NCI-H524 (cell line): ENCODE measurements at regions not wholly inside any gene's neighbourhood (a gene's known extent, or its start where the extent isn't known, plus 50 kb on each side); places are given as distances from the start of the nearest gene placed in this dataset.
A peak's percentile ranks its signal among the peaks of the same experiment; 100 is the strongest.
"Not testable (repeated sequence)": the region's sequence is repeated elsewhere in the genome, so short reads cannot be mapped to it uniquely, and the experiment has no call there.

Experiments used
- DNase-seq, 2 experiments: peaks; one replicate each; lab custom pipeline; 2025; lab: John Stamatoyannopoulos, UW

DNA sequence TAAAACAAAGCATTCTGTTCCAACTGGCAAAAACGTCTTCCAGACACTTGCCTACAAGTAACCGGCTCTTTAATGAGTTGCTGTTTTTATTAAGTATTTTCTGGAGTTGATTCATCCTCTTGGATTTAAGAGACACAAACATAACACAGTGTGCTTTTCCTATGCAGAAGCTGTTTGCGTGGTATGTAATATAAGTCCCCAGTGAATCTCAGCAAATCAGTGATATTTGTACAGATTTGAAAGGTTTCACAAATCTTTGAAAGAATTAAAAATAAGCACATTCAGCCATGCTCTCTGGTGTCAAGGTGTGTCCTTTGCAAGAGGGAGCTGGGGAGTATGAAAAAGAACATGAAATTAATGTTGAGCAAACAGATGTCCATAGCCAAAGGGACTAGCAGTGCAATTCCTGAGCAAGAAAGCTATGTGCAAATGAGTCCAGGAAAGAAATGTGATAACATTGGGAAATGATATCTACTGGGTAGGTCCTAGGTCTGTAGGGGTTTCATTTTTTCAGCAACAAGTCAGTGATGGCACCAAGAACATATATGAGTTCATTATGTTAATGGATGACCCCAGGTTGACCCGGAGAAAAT, 170.1 kb upstream of the PHACTR1 start:
- no peak for DNase-seq

DNA sequence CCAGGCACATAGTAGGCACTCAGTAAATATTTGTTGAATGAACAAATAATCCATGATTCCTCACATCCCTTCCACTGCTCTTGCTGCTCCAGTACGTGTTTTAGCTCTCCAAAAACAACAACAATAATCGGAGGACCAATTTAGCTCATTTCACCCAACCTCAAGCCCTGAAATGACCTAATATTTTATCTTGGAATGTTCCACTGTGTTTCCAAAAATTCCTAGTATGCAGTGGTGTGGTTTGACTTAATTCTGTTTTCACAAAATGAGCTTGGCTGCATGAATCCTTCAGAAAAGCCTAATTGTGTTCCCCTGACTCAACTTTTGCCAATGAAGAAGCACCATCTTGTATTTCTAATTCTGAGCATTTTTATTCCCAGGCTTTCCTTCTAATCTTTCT, 168.0 kb upstream of the PHACTR1 start:
- DNase-seq, result no peak

DNA sequence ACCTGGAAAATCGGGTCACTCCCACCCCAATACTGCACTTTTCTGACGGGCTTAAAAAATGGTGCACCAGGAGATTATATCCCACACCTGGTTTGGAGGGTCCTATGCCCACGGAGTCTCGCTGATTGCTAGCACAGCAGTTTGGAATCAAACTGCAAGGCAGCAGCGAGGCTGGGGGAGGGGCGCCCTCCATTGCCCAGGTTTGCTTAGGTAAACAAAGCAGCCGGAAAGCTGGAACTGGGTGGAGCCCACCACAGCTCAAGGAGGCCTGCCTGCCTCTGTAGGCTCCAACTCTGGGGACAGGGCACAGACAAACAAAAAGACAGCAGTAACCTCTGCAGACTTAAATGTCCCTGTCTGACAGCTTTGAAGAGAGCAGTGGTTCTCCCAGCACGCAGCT, 167.1 kb upstream of the PHACTR1 start:
- DNase-seq, result not testable (repeated sequence)

DNA sequence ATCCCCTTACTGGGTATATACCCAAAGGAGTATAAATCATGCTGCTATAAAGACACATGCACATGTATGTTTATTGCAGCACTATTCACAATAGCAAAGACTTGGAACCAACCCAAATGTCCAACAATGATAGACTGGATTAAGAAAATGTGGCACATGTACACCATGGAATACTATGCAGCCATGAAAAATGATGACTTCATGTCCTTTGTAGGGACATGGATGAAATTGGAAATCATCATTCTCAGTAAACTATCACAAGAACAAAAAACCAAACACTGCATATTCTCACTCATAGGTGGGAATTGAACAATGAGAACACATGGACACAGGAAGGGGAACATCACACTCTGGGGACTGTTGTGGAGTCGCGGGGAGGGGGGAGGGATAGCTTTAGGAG, 161.7 kb upstream of the PHACTR1 start:
- DNase-seq, result not testable (repeated sequence)

DNA sequence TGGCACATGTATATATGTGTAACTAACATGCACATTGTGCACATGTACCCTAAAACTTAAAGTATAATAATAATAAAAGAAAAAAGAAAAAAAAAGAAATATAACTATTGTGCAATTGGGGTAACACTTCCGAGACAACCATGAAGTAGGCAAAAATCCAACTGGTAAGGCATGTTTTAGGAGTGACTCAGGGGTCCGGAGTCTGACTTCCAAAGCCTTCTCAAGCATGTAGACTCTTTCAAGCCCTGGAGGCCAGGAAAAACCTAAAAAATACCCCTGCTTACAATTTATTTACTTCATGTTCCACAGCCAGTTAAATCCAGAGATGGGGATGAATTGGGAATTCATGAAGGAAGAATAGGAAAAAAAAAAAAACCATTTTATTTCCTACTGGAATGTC, 161.3 kb upstream of the PHACTR1 start:
- DNase-seq, result no peak

DNA sequence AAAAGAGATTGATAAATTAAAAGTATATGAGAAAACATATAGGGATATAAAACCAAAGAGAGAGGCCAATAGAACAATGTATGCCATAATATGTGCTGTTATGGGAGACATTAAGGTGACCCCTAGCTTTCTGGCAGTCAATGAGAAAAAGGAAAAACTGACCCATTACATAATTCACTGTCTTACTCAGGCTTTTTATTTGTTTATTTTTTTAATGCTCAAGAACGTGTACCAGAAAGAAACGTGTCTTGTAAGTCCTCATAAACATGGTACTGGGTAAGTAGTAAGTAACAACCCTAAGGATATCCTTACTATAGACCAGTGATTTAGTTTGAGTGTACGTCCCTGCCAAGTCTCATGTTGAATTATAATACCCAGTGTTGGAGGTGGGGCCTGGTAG, 160.8 kb upstream of the PHACTR1 start:
- DNase-seq, result no peak

DNA sequence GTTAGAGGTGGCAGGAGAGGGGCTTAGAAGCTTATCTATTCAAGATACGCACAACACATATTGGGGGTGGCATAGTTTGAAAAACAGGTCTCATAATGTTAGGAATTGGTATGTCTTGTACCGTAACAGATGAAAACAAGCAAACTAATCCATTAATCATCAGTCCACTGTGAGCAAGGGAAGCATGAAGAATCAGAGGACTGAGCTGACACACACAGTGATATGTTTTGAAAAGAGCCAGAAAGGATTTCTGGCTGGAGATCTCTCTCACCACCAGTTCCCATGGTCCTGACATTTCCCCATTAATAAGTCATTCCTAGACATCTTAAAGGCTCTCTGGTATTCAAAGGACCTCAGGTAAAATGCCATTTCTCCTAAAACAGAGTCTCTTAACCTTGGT, 158.8 kb upstream of the PHACTR1 start:
- DNase-seq, result no peak

DNA sequence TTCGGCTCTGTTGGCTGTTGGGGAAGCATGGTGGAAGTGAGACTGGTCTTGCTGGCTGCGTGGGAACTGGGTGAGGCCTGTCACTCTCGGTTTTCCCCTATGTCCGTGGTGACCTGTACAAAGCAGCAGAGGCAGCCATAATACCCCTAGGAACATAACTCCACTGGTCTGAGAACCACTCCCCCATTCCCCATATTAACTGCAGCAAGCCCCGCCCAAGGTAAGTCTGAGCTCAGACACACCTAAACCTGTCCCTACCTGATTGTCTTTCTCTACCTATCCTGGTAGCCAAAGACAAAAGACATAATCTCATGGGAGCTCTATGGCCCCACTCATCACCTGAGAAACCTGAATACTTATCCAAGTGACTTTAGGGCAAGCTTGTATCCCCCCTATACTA, 156.3 kb upstream of the PHACTR1 start:
- DNase-seq, result no peak

DNA sequence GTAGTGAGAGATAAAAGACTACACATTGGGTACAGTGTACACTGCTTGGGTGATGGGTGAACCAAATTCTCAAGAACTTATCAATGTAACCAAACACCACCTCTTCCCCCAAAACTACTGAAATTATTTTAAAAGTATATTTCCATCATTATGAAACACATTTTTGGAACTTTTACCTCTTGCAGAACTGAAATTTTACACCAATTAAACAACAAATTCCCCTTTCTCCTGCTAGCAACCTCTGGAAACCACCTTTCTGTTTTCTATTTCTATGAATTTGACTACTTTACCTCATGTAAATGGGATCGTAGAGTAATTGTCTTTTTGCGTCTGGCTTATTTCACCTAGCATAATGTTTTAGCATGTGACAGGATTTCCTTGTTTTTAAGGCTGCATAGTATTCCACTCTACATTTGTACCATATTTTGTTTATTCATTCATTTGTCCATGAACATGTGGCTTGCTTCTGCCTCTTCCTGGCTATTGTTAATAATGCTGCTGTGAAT, 149.9 kb upstream of the PHACTR1 start:
- no peak for DNase-seq

DNA sequence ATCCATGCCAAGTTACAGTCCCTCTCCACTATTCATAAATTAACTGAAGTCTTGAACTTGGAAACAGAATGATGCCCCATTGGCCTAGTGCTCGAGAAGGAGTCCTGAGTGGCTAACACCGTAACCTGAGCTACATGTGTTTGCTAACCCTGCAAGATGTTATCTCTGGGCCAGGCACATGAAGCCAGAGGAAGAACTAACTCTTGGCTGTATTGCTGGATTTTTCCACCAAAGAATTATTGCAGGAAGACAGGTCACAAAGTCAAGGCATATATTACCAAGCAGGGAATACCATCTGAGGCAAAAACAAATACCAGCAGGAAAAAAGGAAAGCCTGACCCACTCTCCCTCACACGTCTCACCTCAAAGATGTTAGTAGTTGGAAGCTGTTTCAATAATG, 148.9 kb upstream of the PHACTR1 start:
- peak in 1 of 2 experiments; percentile 19 for DNase-seq

DNA sequence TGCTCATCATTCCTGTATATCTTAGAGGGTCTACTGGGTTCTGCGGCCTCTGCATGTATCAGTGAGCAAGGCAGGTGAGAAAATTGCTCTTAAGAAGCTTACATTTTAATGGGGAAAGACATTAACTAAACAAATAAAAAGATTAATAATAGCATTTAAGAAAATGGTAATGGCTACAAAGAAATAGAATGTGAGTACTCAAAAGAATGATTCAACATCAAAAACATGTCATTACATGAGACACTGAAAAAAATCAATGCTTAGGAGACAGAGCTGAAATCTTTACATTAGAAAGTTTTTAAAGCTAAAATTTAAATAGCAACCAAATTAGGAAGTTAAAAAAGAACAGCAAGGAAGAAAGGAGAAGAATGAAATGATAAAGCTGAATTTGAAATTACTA, 146.9 kb upstream of the PHACTR1 start:
- no peak for DNase-seq

DNA sequence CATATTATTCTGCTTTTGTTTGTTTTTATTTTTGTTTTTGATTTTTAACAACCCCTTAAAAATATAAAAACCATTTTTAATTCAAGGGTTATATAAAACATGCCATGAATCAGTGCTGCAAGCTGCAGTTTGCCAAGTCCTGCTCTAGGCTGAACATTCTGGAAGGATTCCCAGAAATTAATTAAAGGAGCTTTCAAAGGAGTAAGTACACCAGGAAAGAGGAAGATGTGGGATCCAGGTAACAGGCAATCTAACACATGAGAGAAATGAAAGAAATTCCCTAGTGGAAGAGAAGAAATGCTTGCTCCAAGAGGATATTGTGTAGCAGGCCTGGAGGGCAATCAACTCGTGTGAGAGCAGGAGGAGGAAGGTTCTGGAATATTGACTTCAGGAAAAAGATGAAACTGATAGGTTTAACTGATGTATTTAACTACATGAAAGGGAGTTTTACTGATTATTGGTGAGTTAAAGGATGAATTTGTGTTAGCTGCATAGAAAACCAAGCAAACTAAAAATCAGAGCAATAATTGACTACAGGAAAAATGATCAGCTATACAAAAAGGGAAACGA, 146.0 kb upstream of the PHACTR1 start:
- DNase-seq, result no peak

DNA sequence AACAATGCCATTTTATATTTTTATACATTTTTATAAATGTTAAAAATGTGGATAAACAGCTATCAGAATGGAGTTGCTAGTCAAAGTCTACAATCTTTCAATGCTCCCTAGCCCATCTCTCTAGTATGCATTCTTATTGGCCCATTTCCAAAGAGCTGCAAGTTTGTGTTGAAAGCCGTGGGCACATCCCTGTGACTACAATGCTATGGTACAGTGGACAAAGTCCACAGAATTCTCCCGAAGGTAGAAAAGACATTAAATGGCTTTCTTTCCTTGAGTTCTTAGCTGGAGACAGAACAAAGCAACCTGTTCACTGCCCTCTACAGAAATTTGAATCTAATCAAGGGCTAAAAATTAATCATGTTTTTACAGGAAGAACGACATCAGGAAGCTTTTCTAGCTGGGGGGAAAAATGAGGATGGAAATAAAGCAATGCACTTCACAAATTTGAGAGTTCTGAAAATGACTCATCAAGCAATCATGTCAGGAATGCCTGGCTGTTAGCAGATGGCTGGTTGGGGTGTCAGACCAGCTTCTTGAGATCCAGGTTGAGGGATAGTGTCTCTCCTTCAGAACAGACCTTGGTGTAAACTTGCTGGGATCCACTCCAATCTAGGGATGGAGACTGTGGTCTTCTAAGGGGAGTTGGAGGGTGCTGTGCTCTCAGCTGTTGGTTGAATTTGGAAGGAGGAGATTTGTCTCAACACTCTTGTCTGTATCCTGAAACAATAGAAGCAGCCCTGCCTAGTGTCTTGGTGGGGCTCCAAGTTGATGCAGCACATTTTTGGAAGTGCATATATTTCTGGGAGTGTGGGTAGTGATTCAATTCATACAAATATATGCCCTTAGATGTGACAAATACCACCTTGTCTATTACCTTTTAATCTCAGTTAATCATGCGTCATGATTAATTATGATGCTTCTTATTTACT, 143.4 kb upstream of the PHACTR1 start:
- DNase-seq, result no peak

DNA sequence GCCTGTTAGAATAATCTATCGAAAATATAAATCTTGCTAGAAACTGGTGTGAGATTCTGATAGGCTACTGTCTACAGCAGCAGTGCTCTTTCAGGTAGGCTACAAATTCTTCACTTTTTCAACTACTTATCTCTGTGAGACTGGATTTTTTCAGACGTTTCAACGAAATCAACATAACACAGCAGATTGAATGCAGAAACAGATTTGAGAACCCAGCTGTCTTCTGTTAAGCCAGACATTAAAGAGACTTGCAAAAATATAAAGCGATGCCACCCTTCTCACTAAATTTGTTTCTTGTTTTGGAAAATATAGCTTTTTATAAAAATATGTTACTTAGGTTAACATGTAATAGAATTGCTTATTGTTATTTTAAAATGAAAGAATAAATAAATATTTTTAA, 140.6 kb upstream of the PHACTR1 start:
- no peak for DNase-seq

DNA sequence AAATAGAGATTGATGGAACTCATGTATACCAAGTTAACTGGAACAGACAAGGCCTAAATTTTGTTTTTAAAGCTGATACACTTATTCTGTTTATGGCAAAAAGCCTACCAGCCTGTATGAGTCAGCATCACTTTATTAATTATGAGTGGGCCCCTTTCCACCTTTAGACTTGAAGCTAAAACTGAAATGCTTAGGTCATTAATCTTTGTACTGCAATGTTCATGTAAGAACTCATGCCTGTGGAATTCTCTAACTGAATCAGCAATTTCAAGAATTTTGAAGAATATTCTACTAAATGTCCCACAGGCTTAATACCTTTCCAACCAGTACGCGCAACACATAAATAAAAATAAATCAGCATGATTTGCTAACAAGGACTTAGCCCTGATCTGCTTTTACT, 140.2 kb upstream of the PHACTR1 start:
- no peak for DNase-seq

DNA sequence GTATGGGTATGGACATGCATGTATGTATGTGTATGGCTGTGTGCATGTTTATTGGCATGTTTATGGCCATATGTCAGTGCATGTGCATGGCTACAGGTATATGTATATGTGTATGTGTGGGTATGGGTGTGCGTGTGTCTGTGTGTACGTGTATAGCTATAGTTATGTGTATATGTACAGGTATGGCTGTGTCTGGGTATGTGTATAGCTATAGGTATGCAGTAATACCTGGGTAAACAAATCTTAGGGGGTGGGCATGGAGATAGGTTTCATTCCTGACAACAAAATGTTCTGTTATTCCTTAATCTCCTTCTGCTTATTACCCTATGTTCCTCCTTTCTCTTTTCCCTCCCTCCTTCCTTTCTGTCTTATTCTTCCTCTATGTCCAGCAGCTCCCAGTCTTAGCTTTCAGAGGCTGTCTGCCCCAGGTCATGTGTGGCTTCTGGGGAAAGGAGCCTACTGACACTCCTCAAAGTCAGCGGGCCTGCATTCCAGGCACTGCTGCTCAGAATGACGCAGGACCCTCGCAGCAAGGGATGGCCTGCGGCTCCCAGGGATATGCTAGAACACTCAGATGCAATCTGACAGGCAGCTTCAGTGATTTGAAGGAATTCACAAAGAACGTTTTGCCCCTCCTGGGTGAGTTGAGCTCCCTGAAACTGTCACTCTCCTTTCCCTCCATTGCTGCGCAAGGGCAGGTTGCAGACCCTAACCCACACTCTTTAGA, 139.3 kb upstream of the PHACTR1 start:
- no peak for DNase-seq

DNA sequence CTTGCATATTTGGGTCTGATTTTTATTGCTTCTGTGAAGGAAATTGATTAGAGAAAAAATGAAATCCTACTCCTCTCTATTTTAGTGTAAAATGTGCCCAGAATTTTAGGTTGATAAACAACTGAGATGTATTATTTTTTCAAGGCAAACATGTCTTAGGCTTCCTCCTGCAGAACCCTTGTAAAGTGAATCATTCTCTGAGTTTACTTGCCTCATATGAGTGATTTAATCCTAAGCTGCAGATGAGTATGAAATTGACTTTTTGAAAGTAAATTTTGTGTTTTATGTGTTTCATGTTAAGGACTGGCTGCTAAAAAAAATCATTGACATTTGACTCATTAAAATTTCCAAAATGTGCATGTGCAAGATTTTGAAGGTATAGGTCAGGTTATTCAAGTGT, 138.5 kb upstream of the PHACTR1 start:
- DNase-seq, result no peak

DNA sequence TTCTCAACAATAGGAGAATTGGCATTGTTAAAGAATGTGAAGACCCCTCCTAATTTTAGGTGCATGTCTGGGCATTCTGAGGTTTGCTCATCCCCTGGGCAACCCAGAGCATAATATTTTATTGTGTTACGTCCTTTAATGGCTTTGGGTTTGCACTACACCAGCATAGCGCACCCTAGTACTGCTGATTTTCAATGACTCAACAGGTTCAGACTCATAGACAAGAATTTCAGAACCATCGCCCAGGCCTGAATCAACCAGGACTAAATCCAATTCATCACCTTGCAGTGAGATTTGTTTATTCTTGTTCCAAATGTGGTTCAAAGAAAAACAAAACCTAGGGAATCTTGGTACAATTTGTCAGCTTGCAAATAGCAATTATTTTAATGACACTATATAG, 137.8 kb upstream of the PHACTR1 start:
- DNase-seq, result no peak

DNA sequence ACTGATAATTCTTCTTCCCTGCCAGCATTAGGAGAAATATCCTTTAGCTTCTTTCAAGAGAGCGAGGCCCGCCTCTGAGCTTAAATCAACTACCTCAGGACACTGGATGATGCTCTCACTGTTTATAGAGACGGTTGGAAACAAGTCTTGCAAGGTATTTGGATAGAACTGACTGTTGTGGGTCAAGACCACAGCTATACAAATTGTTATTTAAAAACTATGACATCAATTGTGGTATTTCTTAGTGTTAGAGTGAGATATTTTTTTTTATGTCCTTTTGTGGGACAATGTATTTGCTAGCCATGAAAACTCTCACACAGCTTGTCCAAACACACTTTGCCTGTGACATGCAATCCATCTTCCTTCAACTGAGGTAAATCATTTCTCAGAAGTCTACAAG, 136.3 kb upstream of the PHACTR1 start:
- DNase-seq, result no peak

DNA sequence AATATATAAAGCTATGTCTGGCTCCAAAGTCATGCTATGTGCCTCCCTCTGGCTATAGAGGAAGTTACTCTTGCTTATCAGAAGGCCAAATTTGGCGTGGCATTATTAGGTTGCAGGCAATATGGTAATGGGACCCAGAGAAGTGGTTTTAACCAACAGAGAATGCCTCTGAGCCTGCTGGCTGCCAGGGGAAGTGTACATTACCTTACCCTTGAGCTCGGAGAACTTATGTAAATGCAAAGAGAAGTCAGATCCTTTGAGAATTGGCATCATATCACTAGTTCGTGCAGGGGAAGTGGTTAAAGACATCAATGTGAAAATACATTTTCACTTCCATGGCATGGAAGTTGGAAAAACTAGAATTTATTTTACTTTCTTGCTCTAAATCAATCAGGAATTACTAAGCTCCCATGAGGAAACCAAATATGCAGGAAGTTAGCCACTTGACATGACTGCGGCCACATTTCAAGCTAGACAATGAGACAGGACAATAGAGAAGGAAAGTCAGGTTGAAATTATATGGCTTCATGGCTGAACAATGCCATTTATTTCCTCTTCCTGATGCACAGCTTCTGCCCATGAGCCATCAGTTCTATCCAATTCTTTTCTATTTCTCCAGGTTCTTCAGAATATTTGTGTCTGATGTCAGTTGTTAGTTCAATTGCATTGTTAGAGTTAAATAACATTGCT, 134.0 kb upstream of the PHACTR1 start:
- no peak for DNase-seq

DNA sequence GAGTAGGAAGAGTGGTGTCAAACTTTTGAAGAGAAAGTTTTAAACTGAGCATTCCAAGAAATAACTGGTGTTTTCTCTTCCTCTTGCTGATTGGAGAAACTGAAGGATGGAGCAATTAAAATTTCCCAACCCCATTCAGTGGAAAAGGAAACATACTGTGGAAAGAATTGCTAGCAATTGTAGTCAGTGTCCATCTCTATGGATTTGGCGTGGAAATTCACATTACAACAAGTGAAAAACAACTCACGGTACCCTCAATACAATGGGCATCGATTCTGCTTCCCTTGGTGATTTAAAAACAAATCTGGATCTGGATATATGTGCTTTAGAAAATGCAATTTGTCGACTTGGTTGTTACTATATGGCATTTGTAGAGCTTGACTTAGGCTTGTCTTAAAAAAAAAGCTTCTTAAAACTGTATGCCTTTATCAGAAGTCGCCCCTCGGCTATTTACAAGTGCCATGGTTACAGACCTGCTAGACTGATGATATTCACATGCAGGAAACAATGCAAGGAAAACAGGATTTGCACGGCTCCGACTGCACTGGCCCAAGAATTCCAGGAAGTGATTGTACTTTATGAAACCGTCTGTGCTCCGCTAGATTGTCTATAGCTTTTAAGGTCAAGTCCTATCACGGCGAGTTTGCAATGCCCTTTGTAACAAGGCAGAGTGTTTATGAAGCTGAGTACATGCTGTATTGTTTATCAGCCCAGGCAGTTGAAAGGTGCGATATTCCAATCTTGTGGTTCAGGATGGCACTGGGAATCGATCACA, 131.7 kb upstream of the PHACTR1 start:
- DNase-seq, result no peak
